Brain microvascular endothelial cell (primary cell): ENCODE measurements at regions not wholly inside any gene's neighbourhood (a gene's known extent, or its start where the extent isn't known, plus 50 kb on each side); places are given as distances from the start of the nearest gene placed in this dataset.

ENCODE experiments used
- DNase-seq: peaks from one replicate; pipeline ENCODE4 v3.0.0-alpha.2; 2020
- H3K27ac ChIP-seq: fragments of 250-450 bp; sonication (Bioruptor Pico); 2 replicates; pipeline ENCODE4 v1.5.1; 2020; ENCODE audit warnings: mild to moderate bottlenecking, moderate library complexity
- H3K27me3 ChIP-seq: fragments of 250-450 bp; sonication (Bioruptor Pico); replicated peaks from 2 replicates; pipeline ENCODE4 v1.5.1; 2020; ENCODE audit warnings: mild to moderate bottlenecking
- H3K36me3 ChIP-seq: fragments of 250-450 bp; sonication (Bioruptor Pico); replicated peaks from 2 replicates; pipeline ENCODE4 v1.5.1; 2020; ENCODE audit warnings: mild to moderate bottlenecking
- H3K4me3 ChIP-seq: 2 replicates; pipeline ENCODE4 v1.5.1; 2011; ENCODE audit warnings: low read depth, mild to moderate bottlenecking, control low read depth, low read length, moderate library complexity
- CTCF ChIP-seq: IDR thresholded peaks from 2 replicates; pipeline ENCODE4 v1.5.1; 2011; ENCODE audit warnings: low read depth, mild to moderate bottlenecking, moderate library complexity, low read length, control low read depth, inconsistent platforms; ENCODE audit errors: missing control alignments
- in situ Hi-C: cut with HindIII; loops from 2 replicates; pipeline ENCODE4 v1.10.0; 2017; ENCODE audit warnings: low sequenced_read_pairs, low pct_ligation_motif_present

GRCh38 chr16:27717726-27718125 is 167.8 kb downstream of the KATNIP start:
- in situ Hi-C loops, result no loop called here
- H3K36me3 ChIP-seq, result no peaks in the 10 kb centered on the region
- no peak for TF ChIP-seq CTCF
- no peak for DNase-seq
- no peak overlapping the region for H3K27ac ChIP-seq
- H3K4me3 ChIP-seq, result no peak overlapping the region
- H3K27me3 ChIP-seq, result no peaks in the 10 kb centered on the region

- H3K4me3 ChIP-seq, result no peak overlapping the region
- no peak for DNase-seq
- in situ Hi-C loops, result no loop called here
- no peak for TF ChIP-seq CTCF
- H3K36me3 ChIP-seq, result no peaks in the 10 kb centered on the region
- H3K27me3 ChIP-seq, result no peaks in the 10 kb centered on the region
- no peak overlapping the region for H3K27ac ChIP-seq
Measured at GRCh38 chr16:27718201-27719105, 168.5 kb downstream of the KATNIP start.

GRCh38 chr16:27719106-27719445 is 169.1 kb downstream of the KATNIP start:
- DNase-seq, result no peak
- TF ChIP-seq CTCF, result no peak
- no peaks in the 10 kb centered on the region for H3K27me3 ChIP-seq
- no peak overlapping the region for H3K27ac ChIP-seq
- in situ Hi-C loops, result no loop called here
- no peaks in the 10 kb centered on the region for H3K36me3 ChIP-seq
- no peak overlapping the region for H3K4me3 ChIP-seq

- DNase-seq, result no peak
- Histone ChIP-seq H3K4me3 (no peak overlapping the region), H3K27me3 (no peaks in the 10 kb centered on the region), H3K27ac (no peak overlapping the region), H3K36me3 (no peaks in the 10 kb centered on the region)
- TF ChIP-seq CTCF, result no peak
- in situ Hi-C loops, result no loop called here
Measured at GRCh38 chr16:27720731-27721530, 171.0 kb downstream of the KATNIP start.

- Histone ChIP-seq H3K27ac (no peak overlapping the region), H3K4me3 (no peak overlapping the region), H3K36me3 (no peaks in the 10 kb centered on the region), H3K27me3 (no peaks in the 10 kb centered on the region)
- peak; percentile 41 for DNase-seq
- in situ Hi-C loops, result no loop called here
- TF ChIP-seq CTCF, result no peak
Measured at GRCh38 chr16:27721531-27722181, 171.7 kb downstream of the KATNIP start.
